ENCODE measurements at regions not wholly inside any gene's neighbourhood (a gene's known extent, or its start where the extent isn't known, plus 50 kb on each side); places are given as distances from the start of the nearest gene placed in this dataset.
"Not testable (repeated sequence)": the region's sequence is repeated elsewhere in the genome, so short reads cannot be mapped to it uniquely, and the experiment has no call there.

- no peak overlapping the region for H3K27ac ChIP-seq (replicated peaks)
- H3K4me3 ChIP-seq = no peak overlapping the region
- H3K36me3 ChIP-seq = no peaks in the 10 kb centered on the region
- no peaks in the 10 kb centered on the region for H3K9me3 ChIP-seq (replicated peaks)
- H3K4me1 ChIP-seq = no peaks in the 10 kb centered on the region
- TF ChIP-seq CTCF (IDR thresholded peaks at IDR 0.05; ENCODE audit: borderline replicate concordance) = no peak
- peaks cover 4% of the 10 kb centered on the region for H3K27me3 ChIP-seq (ENCODE audit: low read depth)
- intact Hi-C loops (cut with micrococcal nuclease) = no loop called here
- DNase-seq = no peak
Observed at GRCh38 chr2:220586980-220587530, 959.6 kb downstream of the SLC4A3 start.

- intact Hi-C loops (cut with micrococcal nuclease) = no loop called here
- DNase-seq = no peak
Observed at GRCh38 chr2:220588148-220588547, 960.7 kb downstream of the SLC4A3 start.

GRCh38 chr2:220590476-220590875 lies 963.0 kb downstream of the SLC4A3 start:
- intact Hi-C loops (cut with micrococcal nuclease) = no loop called here

More at GRCh38 chr2:220588148-220588547, 960.7 kb downstream of the SLC4A3 start:
- Histone ChIP-seq H3K4me1 (no peaks in the 10 kb centered on the region), H3K27ac (replicated peaks) (no peak overlapping the region), H3K36me3 (no peaks in the 10 kb centered on the region), H3K9me3 (replicated peaks) (no peaks in the 10 kb centered on the region), H3K4me3 (no peak overlapping the region), H3K27me3 (ENCODE audit: low read depth) (peaks cover 4% of the 10 kb centered on the region)
- no peak for TF ChIP-seq CTCF (IDR thresholded peaks at IDR 0.05; ENCODE audit: borderline replicate concordance)

GRCh38 chr2:220593526-220593925 lies 966.1 kb downstream of the SLC4A3 start:
- H3K27me3 ChIP-seq (ENCODE audit: low read depth) = no peaks in the 10 kb centered on the region
- intact Hi-C loops (cut with micrococcal nuclease) = no loop called here
- H3K36me3 ChIP-seq = no peaks in the 10 kb centered on the region
- no peak overlapping the region for H3K4me3 ChIP-seq
- no peaks in the 10 kb centered on the region for H3K9me3 ChIP-seq (replicated peaks)
- H3K4me1 ChIP-seq = no peaks in the 10 kb centered on the region
- no peak for TF ChIP-seq CTCF (IDR thresholded peaks at IDR 0.05; ENCODE audit: borderline replicate concordance)
- no peak overlapping the region for H3K27ac ChIP-seq (replicated peaks)
- DNase-seq = no peak

More at GRCh38 chr2:220590476-220590875, 963.0 kb downstream of the SLC4A3 start:
- TF ChIP-seq CTCF (IDR thresholded peaks at IDR 0.05; ENCODE audit: borderline replicate concordance) = no peak
- Histone ChIP-seq H3K36me3 (no peaks in the 10 kb centered on the region), H3K4me3 (no peak overlapping the region), H3K27me3 (ENCODE audit: low read depth) (no peaks in the 10 kb centered on the region), H3K4me1 (no peaks in the 10 kb centered on the region), H3K27ac (replicated peaks) (no peak overlapping the region), H3K9me3 (replicated peaks) (no peaks in the 10 kb centered on the region)
- no peak for DNase-seq

- H3K27ac ChIP-seq (replicated peaks) = no peak overlapping the region
- no peak for TF ChIP-seq CTCF (IDR thresholded peaks at IDR 0.05; ENCODE audit: borderline replicate concordance)
- intact Hi-C loops (cut with micrococcal nuclease) = no loop called here
Observed at GRCh38 chr2:220601674-220602073, 970.4 kb downstream of the EPHA4 start.

GRCh38 chr2:220613004-220613403 lies 959.1 kb downstream of the EPHA4 start:
- H3K27ac ChIP-seq (replicated peaks); intact Hi-C loops (cut with micrococcal nuclease); H3K9me3 ChIP-seq (replicated peaks); H3K4me1 ChIP-seq; H3K27me3 ChIP-seq (ENCODE audit: low read depth); H3K36me3 ChIP-seq; H3K4me3 ChIP-seq; DNase-seq: not testable (repeated sequence)

More at GRCh38 chr2:220601674-220602073, 970.4 kb downstream of the EPHA4 start:
- Histone ChIP-seq H3K4me1 (no peaks in the 10 kb centered on the region), H3K9me3 (replicated peaks) (no peaks in the 10 kb centered on the region), H3K27me3 (ENCODE audit: low read depth) (no peaks in the 10 kb centered on the region), H3K36me3 (no peaks in the 10 kb centered on the region), H3K4me3 (no peak overlapping the region)
- no peak for DNase-seq
